WTC11 (cell line): ENCODE measurements at regions not wholly inside any gene's neighbourhood (a gene's known extent, or its start where the extent isn't known, plus 50 kb on each side); places are given as distances from the start of the nearest gene placed in this dataset.

ENCODE experiments used
- FOXJ3 ChIP-seq: sonication (generic); formaldehyde crosslinking; IDR thresholded peaks from 2 replicates; pipeline ENCODE4 v1.9.0; 2021; ENCODE audit warnings: missing genetic modification reagents, mild to moderate bottlenecking, borderline replicate concordance
- NR3C1 ChIP-seq: sonication (generic); formaldehyde crosslinking; conservative IDR thresholded peaks from 2 replicates; pipeline ENCODE4 v1.8.1; 2023; ENCODE audit warnings: low read depth, mild to moderate bottlenecking, missing genetic modification reagents
- TP53 ChIP-seq: sonication (generic); formaldehyde crosslinking; IDR thresholded peaks from 2 replicates; pipeline ENCODE4 v1.8.1; 2023; ENCODE audit warnings: mild to moderate bottlenecking, missing genetic modification reagents
- TF ChIP-seq, protein P1 (sequence below): fragments of 200-600 bp; IDR thresholded peaks from 2 replicates; pipeline ENCODE4 v1.8.0; 2022; ENCODE audit warnings: antibody characterized with exemption
- TF ChIP-seq, protein P2 (sequence below): sonication (generic); formaldehyde crosslinking; IDR thresholded peaks from 2 replicates; pipeline ENCODE4 v1.8.0; 2022; ENCODE audit warnings: mild to moderate bottlenecking, missing genetic modification reagents
- TF ChIP-seq, protein P3 (sequence below): sonication (generic); formaldehyde crosslinking; IDR thresholded peaks from 2 replicates; pipeline ENCODE4 v1.8.1; 2023; ENCODE audit warnings: mild to moderate bottlenecking, missing genetic modification reagents

DNA sequence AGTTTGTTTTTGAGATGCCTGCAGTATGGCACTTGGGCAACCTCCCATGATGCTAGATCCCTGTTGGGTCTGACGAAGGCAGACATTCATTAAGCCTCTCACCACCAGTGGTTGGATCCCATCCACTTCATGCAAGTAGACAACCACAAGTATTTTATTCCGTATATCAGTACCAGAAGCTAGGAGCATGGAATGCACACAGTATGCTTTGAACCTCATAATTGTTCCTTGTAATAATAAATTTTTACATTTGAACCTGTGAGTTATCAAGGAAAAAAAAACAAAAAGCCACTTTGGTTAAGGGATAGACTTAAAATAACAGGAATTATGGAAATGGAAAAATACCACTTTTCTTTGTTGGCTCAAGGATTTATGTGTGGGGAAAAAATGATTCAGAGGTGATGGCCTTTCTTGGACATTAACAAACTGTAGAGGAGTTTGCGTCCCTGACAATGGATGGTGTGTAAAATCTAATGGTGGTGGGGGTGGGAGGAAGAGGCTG is 107.1 kb upstream of the KCNJ16 start:
- TF ChIP-seq, protein P1, sequence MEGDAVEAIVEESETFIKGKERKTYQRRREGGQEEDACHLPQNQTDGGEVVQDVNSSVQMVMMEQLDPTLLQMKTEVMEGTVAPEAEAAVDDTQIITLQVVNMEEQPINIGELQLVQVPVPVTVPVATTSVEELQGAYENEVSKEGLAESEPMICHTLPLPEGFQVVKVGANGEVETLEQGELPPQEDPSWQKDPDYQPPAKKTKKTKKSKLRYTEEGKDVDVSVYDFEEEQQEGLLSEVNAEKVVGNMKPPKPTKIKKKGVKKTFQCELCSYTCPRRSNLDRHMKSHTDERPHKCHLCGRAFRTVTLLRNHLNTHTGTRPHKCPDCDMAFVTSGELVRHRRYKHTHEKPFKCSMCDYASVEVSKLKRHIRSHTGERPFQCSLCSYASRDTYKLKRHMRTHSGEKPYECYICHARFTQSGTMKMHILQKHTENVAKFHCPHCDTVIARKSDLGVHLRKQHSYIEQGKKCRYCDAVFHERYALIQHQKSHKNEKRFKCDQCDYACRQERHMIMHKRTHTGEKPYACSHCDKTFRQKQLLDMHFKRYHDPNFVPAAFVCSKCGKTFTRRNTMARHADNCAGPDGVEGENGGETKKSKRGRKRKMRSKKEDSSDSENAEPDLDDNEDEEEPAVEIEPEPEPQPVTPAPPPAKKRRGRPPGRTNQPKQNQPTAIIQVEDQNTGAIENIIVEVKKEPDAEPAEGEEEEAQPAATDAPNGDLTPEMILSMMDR = no peak
- TF ChIP-seq, protein P2, sequence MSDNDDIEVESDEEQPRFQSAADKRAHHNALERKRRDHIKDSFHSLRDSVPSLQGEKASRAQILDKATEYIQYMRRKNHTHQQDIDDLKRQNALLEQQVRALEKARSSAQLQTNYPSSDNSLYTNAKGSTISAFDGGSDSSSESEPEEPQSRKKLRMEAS (CRISPR knock-in tag) = no peak
- TF ChIP-seq NR3C1 = no peak
- TF ChIP-seq FOXJ3 (CRISPR knock-in tag) = no peak
- TF ChIP-seq, protein P3, sequence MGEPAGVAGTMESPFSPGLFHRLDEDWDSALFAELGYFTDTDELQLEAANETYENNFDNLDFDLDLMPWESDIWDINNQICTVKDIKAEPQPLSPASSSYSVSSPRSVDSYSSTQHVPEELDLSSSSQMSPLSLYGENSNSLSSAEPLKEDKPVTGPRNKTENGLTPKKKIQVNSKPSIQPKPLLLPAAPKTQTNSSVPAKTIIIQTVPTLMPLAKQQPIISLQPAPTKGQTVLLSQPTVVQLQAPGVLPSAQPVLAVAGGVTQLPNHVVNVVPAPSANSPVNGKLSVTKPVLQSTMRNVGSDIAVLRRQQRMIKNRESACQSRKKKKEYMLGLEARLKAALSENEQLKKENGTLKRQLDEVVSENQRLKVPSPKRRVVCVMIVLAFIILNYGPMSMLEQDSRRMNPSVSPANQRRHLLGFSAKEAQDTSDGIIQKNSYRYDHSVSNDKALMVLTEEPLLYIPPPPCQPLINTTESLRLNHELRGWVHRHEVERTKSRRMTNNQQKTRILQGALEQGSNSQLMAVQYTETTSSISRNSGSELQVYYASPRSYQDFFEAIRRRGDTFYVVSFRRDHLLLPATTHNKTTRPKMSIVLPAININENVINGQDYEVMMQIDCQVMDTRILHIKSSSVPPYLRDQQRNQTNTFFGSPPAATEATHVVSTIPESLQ = no peak
- TF ChIP-seq TP53 (CRISPR knock-in tag) = no peak
